HG02938 (cell line): ENCODE measurements at regions not wholly inside any gene's neighbourhood (a gene's known extent, or its start where the extent isn't known, plus 50 kb on each side); places are given as distances from the start of the nearest gene placed in this dataset.
A peak's percentile ranks its signal among the peaks of the same experiment; 100 is the strongest.

Experiments
- ATAC-seq: cut with Tn5 transposase; IDR thresholded peaks from one replicate; pipeline ENCODE4 v1.9.1; 2021; ENCODE audit warnings: mild to moderate bottlenecking, moderate library complexity; ENCODE audit not compliant: unreplicated experiment

DNA sequence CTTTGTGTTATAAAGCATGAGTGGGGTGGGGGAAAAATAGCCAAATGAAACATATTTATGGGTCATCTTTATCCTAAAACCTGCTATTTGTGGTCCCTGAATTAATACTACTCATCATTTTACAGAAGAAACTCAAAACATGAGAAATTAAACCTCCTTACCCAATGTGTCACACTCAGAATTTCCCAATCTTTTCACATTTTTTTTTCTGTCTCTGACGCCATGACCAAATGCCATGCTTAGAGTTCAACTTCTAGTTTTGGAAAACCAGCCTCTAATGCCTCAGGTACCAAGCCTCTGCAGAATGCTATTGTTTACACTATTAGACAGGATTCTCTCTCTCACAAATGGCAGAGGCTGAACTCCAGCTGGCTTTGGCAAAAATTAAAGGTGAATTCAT, 505.5 kb upstream of the WWC1 start:
- ATAC-seq: no peak

DNA sequence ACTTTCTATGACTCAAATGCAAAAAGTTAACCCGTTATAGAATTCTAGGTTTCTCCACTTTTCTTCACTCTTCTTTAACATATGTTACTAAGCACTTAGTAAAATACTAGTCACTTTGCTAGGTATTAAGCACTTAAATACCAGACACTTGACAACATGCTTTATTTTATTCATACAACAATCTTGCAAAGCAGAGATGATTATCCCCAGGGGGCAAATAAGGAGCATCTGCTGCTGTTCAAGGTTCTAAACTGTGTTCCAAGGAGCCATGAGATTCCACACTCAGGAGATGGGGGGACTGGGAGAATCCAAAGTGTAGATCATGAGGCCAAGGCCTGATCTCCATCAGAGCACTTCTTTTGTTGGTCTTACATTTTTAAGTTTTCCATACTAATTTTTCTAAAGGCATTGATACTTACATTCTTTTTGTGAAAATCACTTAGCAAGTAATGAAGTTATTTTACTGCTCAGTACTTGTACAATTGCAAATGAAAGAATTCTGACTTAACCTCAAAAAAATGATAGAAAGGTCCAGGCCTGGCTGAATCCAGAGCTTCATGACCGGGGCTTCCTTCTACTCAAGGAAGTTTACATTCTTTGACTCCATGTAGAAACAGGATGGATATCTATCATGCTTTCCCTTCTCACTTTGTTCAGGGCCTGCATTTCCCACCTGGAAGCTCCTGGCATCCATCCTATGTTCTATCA, 504.4 kb upstream of the WWC1 start:
- ATAC-seq: no peak

DNA sequence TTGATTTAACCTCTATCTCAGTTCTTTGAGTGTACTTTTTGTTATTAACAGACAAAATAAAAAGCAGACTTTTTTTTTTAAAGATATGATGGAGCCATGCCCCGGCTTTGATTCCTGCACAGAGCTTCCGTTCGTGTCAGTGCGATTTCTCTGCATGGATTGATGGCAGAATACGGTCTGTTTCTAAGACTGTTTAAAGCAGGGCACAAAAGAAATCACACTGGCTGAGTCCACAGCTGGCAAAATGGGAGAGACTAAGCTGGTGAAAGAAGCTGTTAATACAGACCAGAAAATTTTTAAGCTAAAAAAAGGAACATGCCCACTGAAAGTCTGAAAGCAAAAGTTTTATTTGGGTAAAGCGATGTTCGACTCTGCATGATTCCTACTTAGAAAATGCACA, 501.4 kb upstream of the WWC1 start:
- no peak for ATAC-seq

DNA sequence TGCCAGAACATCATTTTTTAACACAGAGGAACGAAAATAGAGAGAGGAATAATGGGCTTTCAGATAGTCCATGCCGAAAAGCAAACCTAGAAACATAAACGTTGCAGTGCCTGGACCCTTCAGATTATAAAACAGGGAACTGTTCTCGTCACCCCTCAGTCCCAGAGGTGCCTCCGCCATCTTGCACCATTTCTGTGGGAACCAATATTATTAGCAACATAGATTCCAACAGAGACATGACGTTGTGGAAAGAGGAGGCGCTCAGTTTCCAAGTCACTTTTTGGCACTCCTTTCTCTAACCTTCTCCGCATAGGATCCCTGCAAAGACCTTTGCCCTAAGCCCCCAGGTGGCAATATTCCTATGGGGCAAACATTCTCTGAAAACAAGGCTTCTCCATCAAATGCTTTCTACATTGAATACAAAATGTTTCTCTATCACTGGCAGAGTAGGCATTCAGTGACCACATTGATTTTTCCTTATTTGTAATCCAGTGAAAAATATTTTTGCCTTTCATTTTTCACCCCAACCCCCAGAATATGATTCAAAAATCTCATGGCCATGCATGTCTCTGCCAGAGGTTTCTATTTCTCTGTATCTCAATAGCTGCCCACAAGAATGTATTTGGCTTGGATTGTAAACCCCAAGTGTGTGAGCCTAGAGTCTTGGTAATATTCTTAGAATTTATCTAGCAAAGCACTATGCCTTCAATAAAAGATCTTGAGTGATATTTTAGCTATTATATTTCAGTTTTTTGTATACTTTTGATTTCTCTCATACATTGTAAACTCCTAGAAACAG, 500.8 kb upstream of the WWC1 start:
- no peak for ATAC-seq

DNA sequence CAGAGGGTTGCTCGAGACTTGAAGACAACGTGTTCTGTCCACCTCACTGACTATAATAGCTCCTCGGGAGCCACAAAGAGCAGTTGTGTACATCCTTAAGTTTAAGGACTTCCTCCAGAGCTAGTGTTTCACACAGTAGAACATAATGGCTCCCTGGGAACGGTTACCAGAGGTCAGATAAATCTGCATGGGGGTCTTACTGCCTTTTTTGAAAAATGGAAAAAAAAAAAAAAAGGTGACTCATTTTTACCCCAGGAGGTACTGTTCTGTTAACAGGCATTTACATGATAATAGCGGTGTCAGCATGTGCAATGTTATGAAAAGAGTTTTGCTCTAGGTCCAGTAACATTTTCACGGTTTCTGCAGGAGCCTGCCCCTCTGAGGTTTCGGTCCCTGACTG, 498.9 kb upstream of the WWC1 start:
- no peak for ATAC-seq

DNA sequence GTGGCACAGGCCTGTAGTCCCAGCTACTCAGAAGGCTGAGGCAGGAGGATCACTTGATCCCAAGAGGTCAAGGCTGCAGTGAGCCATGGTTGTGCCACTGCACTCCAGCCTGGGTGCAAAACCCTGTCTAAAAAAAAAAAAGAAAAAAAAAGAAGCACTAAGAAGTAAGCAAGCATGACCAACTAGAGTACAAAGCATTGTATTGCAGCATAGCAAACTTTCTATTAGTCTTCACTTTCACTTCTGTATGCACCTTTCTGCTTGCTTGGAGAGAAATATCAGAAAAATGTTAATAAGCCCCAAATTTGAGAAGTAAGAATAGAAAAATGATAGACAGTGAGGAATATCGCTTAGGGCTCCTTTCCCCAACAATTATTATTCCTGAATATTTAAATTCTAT, 497.7 kb upstream of the WWC1 start:
- ATAC-seq: no peak

DNA sequence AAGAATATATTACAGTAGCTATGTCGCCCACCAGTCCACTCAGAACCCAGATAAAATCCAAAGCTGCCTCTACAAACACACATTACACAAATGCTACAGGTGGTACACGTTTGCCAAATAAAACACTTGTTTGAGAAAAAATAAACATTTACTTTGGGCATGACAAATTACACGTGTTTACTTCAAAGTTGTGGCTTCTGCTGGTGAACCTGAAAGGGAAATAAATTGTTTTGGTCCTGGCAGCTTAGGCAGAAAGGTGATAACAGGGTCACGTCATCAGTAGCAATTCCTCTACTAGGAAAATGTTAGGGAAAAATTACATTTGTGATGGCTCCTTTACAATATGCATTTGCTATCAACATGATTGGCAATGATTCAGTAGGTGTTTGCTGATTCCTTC, 497.3 kb upstream of the WWC1 start:
- ATAC-seq: no peak

DNA sequence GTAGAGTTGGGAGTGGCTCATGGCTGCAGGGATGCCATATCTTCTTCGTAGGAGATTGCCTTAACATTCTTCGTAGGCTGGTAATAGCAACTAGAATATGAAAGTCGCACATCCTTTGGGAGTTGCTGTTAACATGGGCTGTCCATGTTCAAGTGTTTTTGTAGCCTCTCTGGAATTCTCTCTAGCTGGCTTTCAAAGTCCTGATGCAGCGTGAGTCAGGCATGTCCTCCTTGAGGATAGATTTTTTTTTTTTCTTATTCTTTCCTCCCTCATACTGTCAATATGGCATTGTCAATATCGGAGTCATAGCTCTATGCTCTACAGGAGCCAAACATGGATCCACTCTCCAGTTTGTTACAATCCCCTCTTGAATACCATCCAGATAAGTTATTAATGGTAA, 494.8 kb upstream of the WWC1 start:
- no peak for ATAC-seq

DNA sequence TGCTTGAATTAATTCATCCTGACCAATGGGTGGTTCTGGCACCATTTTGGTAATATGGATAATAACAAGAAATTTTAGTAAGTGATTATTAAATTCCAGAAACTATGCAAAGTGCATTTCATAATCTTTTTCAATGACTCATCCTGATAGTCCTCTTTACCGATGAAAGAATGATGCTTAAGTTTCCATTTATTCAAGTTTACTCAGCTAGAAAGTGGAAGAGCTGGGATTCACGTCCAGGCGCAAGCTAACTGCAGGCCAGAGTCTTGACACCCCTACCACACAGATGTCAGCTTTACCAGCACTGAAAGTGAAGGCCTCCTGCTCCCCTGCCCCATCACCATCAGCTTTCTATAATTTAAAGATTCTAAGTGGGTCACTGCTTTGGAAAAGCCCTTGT, 493.5 kb upstream of the WWC1 start:
- ATAC-seq: no peak

DNA sequence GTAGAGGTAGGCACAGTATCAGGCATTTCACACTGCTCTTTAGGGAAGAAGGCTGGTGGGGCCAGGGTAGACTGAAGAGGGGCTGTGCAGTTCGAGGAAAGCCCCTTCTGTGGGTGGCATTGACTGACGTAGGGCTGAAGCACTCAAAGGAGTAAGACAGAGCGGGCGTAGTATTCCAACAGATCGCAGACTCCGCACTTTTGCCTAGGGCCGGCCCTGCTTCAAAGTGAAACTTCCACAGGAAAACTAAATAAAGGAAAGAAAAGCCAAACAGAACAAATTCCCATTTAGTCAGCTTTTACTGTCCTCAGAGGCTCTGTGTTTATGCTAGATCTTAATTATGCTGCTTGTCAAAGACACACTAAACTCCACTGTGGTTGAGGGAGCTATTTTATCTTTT, 493.0 kb upstream of the WWC1 start:
- ATAC-seq: no peak

DNA sequence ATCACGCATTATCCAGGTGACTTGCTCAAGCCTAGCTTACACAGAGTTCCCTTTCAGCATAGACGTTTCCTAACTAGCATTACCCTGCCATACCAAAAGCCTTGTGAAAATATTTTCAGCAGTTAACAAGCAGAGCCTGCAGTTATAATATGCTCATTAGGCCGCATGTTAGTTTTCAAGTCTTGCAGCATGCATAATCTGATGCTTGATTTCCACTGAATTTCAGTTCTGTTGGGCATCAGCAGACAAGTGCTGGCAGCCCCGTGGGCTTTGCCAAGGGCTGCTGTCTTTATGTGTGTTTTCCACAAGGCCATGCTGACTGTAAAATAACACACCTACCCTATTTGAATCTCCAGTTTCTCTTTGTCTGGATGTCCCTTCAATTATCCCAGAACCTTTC, 491.0 kb upstream of the WWC1 start:
- ATAC-seq: no peak

DNA sequence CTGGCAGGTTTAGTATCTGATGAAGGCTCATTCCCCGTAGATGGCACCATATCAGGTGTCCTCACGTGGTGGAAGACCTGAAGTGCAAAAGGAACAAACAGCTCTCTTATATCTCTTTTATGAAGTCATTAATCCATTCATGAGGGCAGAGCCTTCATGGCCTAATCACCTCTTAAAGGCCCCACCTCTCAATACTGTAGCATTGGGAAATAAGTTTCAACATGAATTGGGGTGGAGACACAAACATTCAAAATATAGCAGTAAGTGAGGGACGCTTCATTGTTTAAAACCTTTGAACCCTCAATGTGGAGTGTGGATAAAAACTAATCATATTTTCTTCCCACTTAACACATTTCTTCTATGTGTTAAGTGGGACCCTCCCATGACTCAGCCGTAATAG, 489.4 kb upstream of the WWC1 start:
- ATAC-seq: no peak

DNA sequence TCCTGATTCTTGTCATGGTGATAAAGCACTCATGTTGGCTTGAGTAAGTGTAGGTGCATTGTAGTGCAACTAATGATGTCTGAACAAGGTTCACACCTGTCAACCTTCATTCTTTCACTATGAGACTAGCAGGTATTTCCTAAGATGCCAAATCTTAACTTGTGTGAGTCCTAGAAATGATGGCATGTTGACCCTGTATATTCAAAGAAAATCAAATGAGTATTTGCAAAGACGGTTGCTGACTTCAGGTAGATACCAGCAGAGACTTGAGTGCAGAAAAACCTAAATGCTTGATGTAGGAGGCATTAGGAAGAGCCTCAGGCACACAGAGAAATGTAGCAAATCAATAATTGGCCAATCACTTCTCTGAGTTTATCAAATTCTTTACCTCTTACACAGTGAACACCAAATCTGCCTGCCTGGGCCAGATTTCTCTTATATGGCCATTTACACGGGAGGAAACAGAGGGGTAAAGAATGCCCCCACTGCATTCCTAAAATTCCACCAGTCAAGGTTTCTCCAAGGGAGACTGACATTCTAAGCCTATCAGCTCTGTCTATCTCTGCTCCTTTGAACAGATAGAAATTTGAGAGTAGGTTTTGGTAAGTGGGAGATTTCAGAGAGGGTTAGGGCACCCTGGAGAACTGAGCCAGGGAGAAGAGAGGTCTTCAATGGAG, 488.6 kb upstream of the WWC1 start:
- no peak for ATAC-seq

DNA sequence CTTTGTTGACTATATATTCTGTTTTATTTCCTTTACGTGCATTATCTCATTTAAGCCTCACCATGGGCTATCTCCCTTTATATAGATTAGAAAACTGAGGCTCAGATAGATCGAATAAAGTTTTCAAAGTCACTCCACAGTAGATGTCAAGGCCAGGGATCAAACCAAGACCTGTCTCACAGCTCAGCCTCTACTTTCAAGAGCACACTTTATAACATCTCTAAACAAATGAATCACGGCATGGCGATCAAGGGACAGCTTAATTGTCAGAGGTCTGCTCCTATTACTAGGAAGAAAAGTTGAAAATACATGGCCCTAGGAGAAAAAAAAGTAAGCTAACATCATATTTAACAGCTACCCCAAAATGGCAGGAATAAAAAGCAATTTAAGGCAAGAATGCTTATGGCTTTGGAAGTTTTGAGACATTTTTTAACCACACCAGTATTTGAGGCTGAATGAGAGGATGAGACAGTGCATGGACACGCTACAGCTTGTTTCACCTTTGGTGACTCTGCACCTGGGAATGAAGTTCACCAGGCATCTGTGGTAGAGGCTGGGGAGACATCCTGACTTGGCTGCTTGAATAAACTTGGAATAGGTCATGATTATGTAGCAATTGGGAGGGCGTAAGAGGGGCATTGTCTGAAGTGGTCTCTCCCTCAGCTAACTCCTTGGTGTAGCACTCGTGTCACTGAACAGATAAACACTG, 486.8 kb upstream of the WWC1 start:
- ATAC-seq: no peak

DNA sequence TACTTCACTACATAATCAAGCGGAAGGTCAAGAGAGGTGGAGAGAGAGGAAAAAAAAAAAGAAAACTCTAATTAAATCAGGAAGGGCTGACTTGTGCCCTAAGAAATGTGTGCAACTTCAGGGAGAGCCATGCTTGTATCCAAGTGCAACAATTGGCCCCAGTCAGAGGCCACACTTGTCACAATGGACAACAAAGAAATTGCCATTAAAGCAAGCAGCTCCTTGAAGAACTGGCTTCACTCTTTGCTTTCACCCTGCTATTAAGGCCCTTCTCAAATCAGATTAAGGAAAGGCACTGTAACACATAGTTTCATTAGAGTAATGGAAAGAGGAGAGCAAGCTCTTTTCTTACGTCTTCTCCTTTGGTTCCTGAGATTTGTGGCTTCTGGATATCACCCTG, 480.9 kb upstream of the WWC1 start:
- no peak for ATAC-seq

DNA sequence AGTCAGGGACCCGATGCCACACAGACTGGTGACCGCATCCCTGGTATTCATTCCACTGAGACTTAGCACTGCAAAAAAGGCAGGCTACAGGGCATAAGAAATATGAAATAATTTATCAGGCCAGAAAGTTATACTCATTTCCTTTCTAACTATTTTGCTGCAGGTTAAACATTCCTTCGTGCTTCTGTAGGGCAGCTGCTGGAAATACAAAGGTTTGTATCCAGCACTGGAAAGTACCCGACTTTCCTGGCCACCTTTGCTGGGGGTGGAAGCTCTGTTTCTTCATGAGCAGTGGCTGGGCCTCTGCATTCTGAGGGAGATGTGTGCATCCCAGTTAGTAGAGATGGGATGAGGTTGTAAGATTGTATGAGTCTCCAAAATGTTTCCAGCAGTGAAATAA, 478.6 kb upstream of the WWC1 start:
- no peak for ATAC-seq

DNA sequence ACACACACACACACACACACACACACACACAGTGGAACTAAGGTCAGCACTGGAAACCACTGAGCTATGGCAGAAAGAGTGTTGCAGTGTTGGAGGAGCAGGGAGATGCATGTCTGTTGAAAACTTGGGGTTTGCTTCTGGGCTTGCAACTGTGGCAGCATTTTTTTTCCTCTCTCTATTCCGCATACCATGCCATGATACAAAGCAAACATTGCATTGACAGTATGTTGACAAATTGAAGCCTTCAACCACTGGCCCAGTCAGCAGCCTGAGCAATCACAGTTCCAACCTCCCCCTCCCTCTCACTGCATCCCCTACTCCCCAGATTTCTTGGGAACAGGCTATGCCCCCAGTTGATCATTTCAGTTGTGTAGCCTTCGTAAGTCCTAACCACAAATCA, 478.1 kb upstream of the WWC1 start:
- ATAC-seq: no peak

DNA sequence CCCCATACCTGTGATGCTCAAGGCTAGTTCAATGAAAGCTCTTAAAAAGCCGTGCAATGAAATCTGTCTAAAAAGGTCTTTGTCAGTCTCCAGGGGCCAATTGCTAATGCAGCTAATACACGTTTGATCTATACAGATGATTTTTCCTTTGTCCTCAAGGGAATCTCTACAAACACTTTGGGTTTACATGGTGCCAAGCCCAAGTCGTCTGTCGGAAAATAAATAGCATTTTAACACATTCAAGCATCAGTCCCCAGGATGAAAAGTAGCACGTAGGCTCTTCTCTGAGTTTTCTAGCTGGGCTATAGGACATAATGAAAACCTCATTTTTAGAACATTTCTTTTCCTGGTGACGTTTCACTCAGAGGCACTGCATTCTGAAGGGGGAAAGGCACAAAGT, 477.4 kb upstream of the WWC1 start:
- no peak for ATAC-seq

DNA sequence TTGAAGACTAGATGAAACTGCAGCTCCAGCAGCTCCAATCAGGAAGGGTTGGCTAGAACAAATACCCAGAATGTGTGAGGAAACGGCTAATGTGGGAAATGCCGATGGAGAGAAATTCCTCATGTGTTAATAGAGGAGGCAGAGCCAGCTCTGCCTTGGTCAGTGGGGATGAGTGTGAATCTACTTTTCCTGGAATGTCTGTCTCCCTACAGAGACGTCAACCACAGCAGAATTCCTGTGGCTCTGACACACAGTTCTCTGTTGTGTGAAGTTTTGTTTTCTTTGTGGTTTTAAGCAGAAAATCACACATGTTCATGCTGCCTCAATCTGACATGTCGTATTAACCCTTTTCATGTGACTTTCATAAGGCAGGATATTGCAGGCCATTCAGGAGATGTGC, 476.6 kb upstream of the WWC1 start:
- no peak for ATAC-seq

DNA sequence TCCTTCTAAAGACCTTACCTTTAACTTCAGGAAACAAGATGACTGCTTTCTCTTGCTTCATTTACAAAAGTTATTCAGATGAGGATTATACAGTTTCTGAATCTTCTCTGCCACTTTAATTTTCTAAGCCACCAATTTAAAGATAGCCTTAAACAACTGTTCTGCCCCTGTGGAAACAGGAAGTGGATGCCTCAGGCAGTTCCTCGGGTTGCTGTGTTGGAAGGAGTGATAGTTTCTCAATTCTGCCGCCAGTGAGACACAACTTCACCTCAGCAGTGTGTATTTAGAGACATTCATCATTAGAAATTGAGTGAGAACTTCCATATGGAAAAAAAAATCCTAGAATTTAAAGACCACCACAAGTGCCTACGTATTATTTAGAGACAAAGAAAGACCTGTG, 475.1 kb upstream of the WWC1 start:
- ATAC-seq: no peak

DNA sequence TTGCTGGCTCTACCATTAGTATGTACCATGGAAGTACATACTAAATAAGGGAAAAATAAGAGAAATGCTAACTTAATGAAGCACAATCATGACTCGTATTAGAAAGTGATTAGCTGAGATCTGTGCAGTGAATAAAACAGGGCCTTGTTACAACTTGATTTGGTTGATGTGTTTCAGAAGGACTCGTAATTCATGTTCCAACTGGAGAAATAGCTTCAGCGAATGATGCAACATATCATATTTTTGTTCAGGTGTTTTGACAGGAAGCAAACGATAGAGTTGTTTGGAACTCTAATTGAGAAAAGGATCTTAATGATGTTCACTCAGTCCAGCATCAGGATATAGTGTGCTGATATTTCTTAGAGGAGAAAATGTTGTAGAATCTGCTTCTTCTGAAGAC, 474.6 kb upstream of the WWC1 start:
- no peak for ATAC-seq

DNA sequence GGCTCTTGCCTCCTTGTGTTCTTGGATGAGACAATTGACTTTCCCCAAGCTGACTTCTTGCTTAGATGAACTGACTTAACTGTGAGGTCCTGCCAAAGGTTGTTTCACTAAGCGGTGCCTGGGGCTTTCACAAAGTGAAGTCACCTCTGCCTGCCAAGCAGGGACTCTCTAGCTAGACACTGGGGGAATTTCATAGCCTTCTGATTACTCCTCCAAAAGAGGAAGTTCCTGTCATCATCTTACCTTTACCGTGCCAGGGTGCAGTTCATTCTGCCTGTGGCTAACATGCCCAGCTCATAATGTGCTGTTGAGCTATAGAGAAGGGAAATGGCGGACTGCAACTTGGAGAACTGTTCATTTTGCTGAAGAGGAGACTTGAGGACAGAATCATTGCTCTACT, 472.0 kb upstream of the WWC1 start:
- ATAC-seq: peak; percentile 93
